SU-DHL-6 (cell line): ENCODE measurements at regions not wholly inside any gene's neighbourhood (a gene's known extent, or its start where the extent isn't known, plus 50 kb on each side); places are given as distances from the start of the nearest gene placed in this dataset.

Experiments used
- H2AFZ ChIP-seq: fragments of 200-600 bp; sonication (generic); 2 replicates; pipeline ENCODE4 v1.6.1; 2014; ENCODE audit warnings: low read depth, mild to moderate bottlenecking, moderate library complexity, mixed read lengths, antibody characterized with exemption, low read length; ENCODE audit not compliant: severe bottlenecking
- H3F3A ChIP-seq: fragments of 200-600 bp; shearing (Covaris generic); 2 replicates; pipeline ENCODE4 v1.6.0; 2016; ENCODE audit warnings: antibody characterized with exemption, mild to moderate bottlenecking; ENCODE audit not compliant: insufficient read depth
- H3K27ac ChIP-seq: fragments of 200-600 bp; sonication (generic); 2 replicates; pipeline ENCODE4 v1.5.1; 2016; ENCODE audit warnings: low read depth, mild to moderate bottlenecking, low read length, moderate library complexity, mixed read lengths
- H3K27me3 ChIP-seq: fragments of 200-600 bp; sonication (generic), shearing (Covaris generic); 2 replicates; pipeline ENCODE4 v1.6.0; 2014; ENCODE audit warnings: mild to moderate bottlenecking, low read length
- H3K36me3 ChIP-seq: fragments of 200-600 bp; sonication (generic); 2 replicates; pipeline ENCODE4 v1.6.1; 2014; ENCODE audit warnings: mild to moderate bottlenecking, low read length, mixed read lengths
- H3K4me2 ChIP-seq: fragments of 300-600, 200-600 bp; shearing (Covaris generic), sonication (generic); 2 replicates; pipeline ENCODE4 v1.6.0; 2014; ENCODE audit warnings: low read length, low read depth, mild to moderate bottlenecking; ENCODE audit not compliant: poor library complexity, severe bottlenecking
- H3K4me3 ChIP-seq: fragments of 200-600 bp; sonication (generic); 2 replicates; pipeline ENCODE4 v1.5.1; 2014; ENCODE audit warnings: antibody characterized with exemption, low read length, mild to moderate bottlenecking, mixed read lengths; ENCODE audit not compliant: insufficient read depth, poor library complexity, severe bottlenecking
- H3K79me2 ChIP-seq: fragments of 200-600 bp; sonication (generic); 2 replicates; pipeline ENCODE4 v1.6.1; 2014; ENCODE audit warnings: mild to moderate bottlenecking, low read length, moderate library complexity; ENCODE audit not compliant: insufficient read depth
- H3K9ac ChIP-seq: fragments of 200-600 bp; sonication (generic); 2 replicates; pipeline ENCODE4 v1.7.0; 2014; ENCODE audit warnings: mild to moderate bottlenecking, low read length
- H3K9me2 ChIP-seq: fragments of 200-600 bp; sonication (generic); replicated peaks from 2 replicates; pipeline ENCODE4 v1.6.1; 2014; ENCODE audit warnings: low read length; ENCODE audit not compliant: insufficient read depth
- H3K9me3 ChIP-seq: fragments of 200-600 bp; sonication (generic); 2 replicates; pipeline ENCODE4 v1.6.1; 2014; ENCODE audit warnings: low read length, mixed read lengths; ENCODE audit not compliant: insufficient read depth
- H4K20me1 ChIP-seq: fragments of 200-600 bp; sonication (generic); 2 replicates; pipeline ENCODE4 v1.6.1; 2014; ENCODE audit warnings: low read depth, mild to moderate bottlenecking, antibody characterized with exemption, low read length, moderate library complexity, mixed read lengths
- CTCF ChIP-seq: fragments of 200-600 bp; sonication (generic); IDR thresholded peaks from one replicate; pipeline ENCODE4 v1.5.1; 2017; ENCODE audit warnings: antibody characterized with exemption, mild to moderate bottlenecking, low read length, moderate library complexity; ENCODE audit not compliant: insufficient read depth, poor library complexity, severe bottlenecking
- EZH2phosphoT487 ChIP-seq: fragments of 200-600 bp; sonication (generic), shearing (Covaris generic); conservative IDR thresholded peaks from 2 replicates; pipeline ENCODE4 v1.6.1; 2018; ENCODE audit warnings: mild to moderate bottlenecking, antibody characterized with exemption, low read length, moderate library complexity, mixed read lengths

- H3F3A ChIP-seq: no peaks in the 10 kb centered on the region
- no peaks in the 10 kb centered on the region for H3K27me3 ChIP-seq
- no peak overlapping the region for H3K4me2 ChIP-seq
- H3K9me3 ChIP-seq: no peaks in the 10 kb centered on the region
- no peak overlapping the region for H3K4me3 ChIP-seq
- no peaks in the 10 kb centered on the region for H4K20me1 ChIP-seq
- no peaks in the 10 kb centered on the region for H3K36me3 ChIP-seq
- no peak overlapping the region for H3K27ac ChIP-seq
- no peak overlapping the region for H3K9ac ChIP-seq
- TF ChIP-seq CTCF (no peak), EZH2phosphoT487 (no peak)
- H2AFZ ChIP-seq: no peak overlapping the region
- no peaks in the 10 kb centered on the region for H3K9me2 ChIP-seq
- no peaks in the 10 kb centered on the region for H3K79me2 ChIP-seq
Measured at GRCh38 chr18:61651145-61651879, 241.5 kb downstream of the RNF152 start.

GRCh38 chr18:61643884-61644647 is 248.7 kb downstream of the RNF152 start:
- no peak overlapping the region for H3K27ac ChIP-seq
- H3K79me2 ChIP-seq: no peaks in the 10 kb centered on the region
- H3K27me3 ChIP-seq: no peaks in the 10 kb centered on the region
- no peaks in the 10 kb centered on the region for H3K36me3 ChIP-seq
- TF ChIP-seq CTCF (no peak), EZH2phosphoT487 (no peak)
- no peak overlapping the region for H3K4me2 ChIP-seq
- no peak overlapping the region for H3K4me3 ChIP-seq
- no peak overlapping the region for H3K9ac ChIP-seq
- no peak overlapping the region for H2AFZ ChIP-seq
- no peaks in the 10 kb centered on the region for H4K20me1 ChIP-seq
- H3K9me2 ChIP-seq: no peaks in the 10 kb centered on the region
- no peaks in the 10 kb centered on the region for H3K9me3 ChIP-seq
- H3F3A ChIP-seq: no peaks in the 10 kb centered on the region

- H3K9ac ChIP-seq: no peak overlapping the region
- no peaks in the 10 kb centered on the region for H3K9me2 ChIP-seq
- no peak overlapping the region for H3K4me2 ChIP-seq
- H3K27me3 ChIP-seq: no peaks in the 10 kb centered on the region
- no peaks in the 10 kb centered on the region for H3K79me2 ChIP-seq
- no peak overlapping the region for H2AFZ ChIP-seq
- H3K27ac ChIP-seq: no peak overlapping the region
- no peaks in the 10 kb centered on the region for H3K9me3 ChIP-seq
- no peak overlapping the region for H3K4me3 ChIP-seq
- H3K36me3 ChIP-seq: no peaks in the 10 kb centered on the region
- no peak for TF ChIP-seq CTCF
- no peaks in the 10 kb centered on the region for H3F3A ChIP-seq
- no peaks in the 10 kb centered on the region for H4K20me1 ChIP-seq
Measured at GRCh38 chr18:61639886-61640285, 252.9 kb downstream of the RNF152 start.
